ENCODE measurements at regions not wholly inside any gene's neighbourhood (a gene's known extent, or its start where the extent isn't known, plus 50 kb on each side); places are given as distances from the start of the nearest gene placed in this dataset.

DNA sequence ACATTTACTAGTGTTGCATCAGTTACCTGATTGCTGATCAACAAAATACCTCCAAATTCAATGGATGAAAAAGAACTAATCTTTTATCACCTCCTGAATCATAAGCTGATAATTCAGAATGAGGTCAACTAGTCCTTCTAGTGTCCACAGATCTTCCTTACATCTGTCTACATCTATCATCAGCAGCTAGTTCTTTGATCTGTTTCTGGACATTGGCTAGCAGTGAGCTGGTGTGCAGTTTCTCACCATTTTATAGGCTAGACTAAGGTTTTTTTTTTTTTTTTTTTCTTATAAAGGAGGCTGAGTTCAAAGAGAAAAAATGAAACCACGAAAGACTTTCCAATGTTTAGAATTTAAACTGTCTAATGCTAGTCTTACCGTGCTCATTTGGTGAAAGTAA lies 534.3 kb upstream of the ST8SIA4 start:
- TF ChIP-seq, protein P1, sequence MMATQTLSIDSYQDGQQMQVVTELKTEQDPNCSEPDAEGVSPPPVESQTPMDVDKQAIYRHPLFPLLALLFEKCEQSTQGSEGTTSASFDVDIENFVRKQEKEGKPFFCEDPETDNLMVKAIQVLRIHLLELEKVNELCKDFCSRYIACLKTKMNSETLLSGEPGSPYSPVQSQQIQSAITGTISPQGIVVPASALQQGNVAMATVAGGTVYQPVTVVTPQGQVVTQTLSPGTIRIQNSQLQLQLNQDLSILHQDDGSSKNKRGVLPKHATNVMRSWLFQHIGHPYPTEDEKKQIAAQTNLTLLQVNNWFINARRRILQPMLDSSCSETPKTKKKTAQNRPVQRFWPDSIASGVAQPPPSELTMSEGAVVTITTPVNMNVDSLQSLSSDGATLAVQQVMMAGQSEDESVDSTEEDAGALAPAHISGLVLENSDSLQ (IDR thresholded peaks at IDR 0.05), result no peak
- TF ChIP-seq LEF1 (IDR thresholded peaks at IDR 0.05; ENCODE audit: borderline replicate concordance), result no peak
- TF ChIP-seq FOXA1 (IDR thresholded peaks at IDR 0.05), result no peak
- no peak for TF ChIP-seq SUZ12 (IDR thresholded peaks at IDR 0.05)
- no peak for TF ChIP-seq SP1 (IDR thresholded peaks at IDR 0.05)

Measured in HEK293T (cell line).